ENCODE measurements at regions not wholly inside any gene's neighbourhood (a gene's known extent, or its start where the extent isn't known, plus 50 kb on each side); places are given as distances from the start of the nearest gene placed in this dataset.

DNA sequence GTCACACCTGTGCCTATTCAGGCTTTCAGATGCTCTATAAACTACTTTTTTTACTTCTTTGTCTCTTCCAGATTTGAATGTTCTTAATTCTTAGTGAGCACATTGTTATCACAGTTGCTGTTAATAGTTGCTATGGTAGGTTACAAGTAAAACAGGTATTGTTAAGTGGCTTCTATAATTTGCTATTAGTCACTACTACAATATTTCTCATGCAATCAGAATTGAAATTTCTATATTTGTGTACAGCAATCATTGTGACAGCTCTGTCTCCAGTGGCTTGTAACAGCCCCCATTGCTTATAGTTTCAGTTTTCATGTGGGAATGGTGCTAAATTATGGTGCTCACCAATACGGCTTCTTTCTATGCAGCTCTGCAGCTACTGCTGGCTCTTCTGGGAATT is 318.4 kb upstream of the GOLIM4 start:
- intact Hi-C loops (cut with micrococcal nuclease), result no loop called here
- no peak for ATAC-seq
- Histone ChIP-seq H3K27me3 (ENCODE audit: insufficient read depth, low read length) (peaks cover 16% of the 10 kb centered on the region; the same call in 1 of the 2 replicates), H3K4me1 (ENCODE audit: control insufficient read depth in 1 of 2, insufficient read depth in 2 of 2, low read length in 2 of 2) (no peaks in the 10 kb centered on the region), H3K79me2 (ENCODE audit: insufficient read depth, low read length) (no peaks in the 10 kb centered on the region), H3K9me3 (ENCODE audit: control insufficient read depth in 1 of 2, insufficient read depth in 1 of 2, low read depth in 1 of 2, low read length in 2 of 2) (no peaks in the 10 kb centered on the region), H3K4me3 (replicated peaks in 1 of 2; ENCODE audit: low read depth in 1 of 2, low read length in 2 of 2) (no peak overlapping the region), H3K4me2 (ENCODE audit: low read length) (no peak overlapping the region), H3K36me3 (ENCODE audit: control insufficient read depth in 1 of 2, insufficient read depth in 2 of 2, low read length in 2 of 2) (no peaks in the 10 kb centered on the region), H4K20me1 (ENCODE audit: insufficient read depth) (no peaks in the 10 kb centered on the region; the same call in 1 of the 2 replicates), H2AFZ (ENCODE audit: low read depth, low read length, poor library complexity, severe bottlenecking) (no peak overlapping the region), H3K9ac (ENCODE audit: low read length) (no peak overlapping the region), H3K27ac (ENCODE audit: low read depth, low read length) (no peak overlapping the region), H3K9me2 (ENCODE audit: insufficient read depth) (no peaks in the 10 kb centered on the region)
- ChIA-PET RAD21 (ENCODE audit: low non-redundant PET in 1 of 2, low total read pairs in 2 of 2, uncharacterized antibody in 2 of 2, unreplicated experiment in 2 of 2) (no interaction called here), CTCF (no interaction called here), POLR2A (no interaction called here)
- DNase-seq (ENCODE audit: low read depth, low spot score), result no peak
- no TSS peak for BruUV-seq (replicated peaks)
- TF ChIP-seq POLR2AphosphoS5 (IDR thresholded peaks at IDR 0.05; ENCODE audit: low read depth, low read length) (no peak), ZNF274 (IDR thresholded peaks at IDR 0.05; ENCODE audit: low read depth, low read length) (no peak), EZH2 (IDR thresholded peaks at IDR 0.05) (no peak), FOSL1 (IDR thresholded peaks at IDR 0.05; ENCODE audit: low read depth) (no peak), EGR1 (IDR thresholded peaks at IDR 0.05; ENCODE audit: low read depth) (no peak), SRF (IDR thresholded peaks at IDR 0.05; ENCODE audit: low read depth) (no peak), SP1 (IDR thresholded peaks at IDR 0.05; ENCODE audit: low read depth) (no peak), POLR2A (IDR thresholded peaks at IDR 0.05; ENCODE audit: borderline replicate concordance, extremely low read depth, insufficient read depth, insufficient read length) (no peak), SIN3A (IDR thresholded peaks at IDR 0.05; ENCODE audit: low read depth) (no peak), EZH2phosphoT487 (IDR thresholded peaks at IDR 0.05; ENCODE audit: borderline replicate concordance) (no peak), RAD21 (IDR thresholded peaks at IDR 0.05; ENCODE audit: low read depth) (no peak), TCF7L2 (IDR thresholded peaks at IDR 0.05; ENCODE audit: borderline replicate concordance, extremely low read depth, insufficient read depth, insufficient read length) (no peak), CBX3 (IDR thresholded peaks at IDR 0.05; ENCODE audit: low read depth) (no peak)
- TF ChIP-seq, protein P1, sequence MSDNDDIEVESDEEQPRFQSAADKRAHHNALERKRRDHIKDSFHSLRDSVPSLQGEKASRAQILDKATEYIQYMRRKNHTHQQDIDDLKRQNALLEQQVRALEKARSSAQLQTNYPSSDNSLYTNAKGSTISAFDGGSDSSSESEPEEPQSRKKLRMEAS (IDR thresholded peaks at IDR 0.05), result no peak
- TF ChIP-seq, protein P2, sequence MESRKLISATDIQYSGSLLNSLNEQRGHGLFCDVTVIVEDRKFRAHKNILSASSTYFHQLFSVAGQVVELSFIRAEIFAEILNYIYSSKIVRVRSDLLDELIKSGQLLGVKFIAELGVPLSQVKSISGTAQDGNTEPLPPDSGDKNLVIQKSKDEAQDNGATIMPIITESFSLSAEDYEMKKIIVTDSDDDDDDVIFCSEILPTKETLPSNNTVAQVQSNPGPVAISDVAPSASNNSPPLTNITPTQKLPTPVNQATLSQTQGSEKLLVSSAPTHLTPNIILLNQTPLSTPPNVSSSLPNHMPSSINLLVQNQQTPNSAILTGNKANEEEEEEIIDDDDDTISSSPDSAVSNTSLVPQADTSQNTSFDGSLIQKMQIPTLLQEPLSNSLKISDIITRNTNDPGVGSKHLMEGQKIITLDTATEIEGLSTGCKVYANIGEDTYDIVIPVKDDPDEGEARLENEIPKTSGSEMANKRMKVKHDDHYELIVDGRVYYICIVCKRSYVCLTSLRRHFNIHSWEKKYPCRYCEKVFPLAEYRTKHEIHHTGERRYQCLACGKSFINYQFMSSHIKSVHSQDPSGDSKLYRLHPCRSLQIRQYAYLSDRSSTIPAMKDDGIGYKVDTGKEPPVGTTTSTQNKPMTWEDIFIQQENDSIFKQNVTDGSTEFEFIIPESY (IDR thresholded peaks at IDR 0.05; ENCODE audit: extremely low read depth, insufficient replicate concordance, low read length), result no peak
- TF ChIP-seq, protein P3, sequence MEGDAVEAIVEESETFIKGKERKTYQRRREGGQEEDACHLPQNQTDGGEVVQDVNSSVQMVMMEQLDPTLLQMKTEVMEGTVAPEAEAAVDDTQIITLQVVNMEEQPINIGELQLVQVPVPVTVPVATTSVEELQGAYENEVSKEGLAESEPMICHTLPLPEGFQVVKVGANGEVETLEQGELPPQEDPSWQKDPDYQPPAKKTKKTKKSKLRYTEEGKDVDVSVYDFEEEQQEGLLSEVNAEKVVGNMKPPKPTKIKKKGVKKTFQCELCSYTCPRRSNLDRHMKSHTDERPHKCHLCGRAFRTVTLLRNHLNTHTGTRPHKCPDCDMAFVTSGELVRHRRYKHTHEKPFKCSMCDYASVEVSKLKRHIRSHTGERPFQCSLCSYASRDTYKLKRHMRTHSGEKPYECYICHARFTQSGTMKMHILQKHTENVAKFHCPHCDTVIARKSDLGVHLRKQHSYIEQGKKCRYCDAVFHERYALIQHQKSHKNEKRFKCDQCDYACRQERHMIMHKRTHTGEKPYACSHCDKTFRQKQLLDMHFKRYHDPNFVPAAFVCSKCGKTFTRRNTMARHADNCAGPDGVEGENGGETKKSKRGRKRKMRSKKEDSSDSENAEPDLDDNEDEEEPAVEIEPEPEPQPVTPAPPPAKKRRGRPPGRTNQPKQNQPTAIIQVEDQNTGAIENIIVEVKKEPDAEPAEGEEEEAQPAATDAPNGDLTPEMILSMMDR (IDR thresholded peaks at IDR 0.05 in 2 of 3, conservative IDR thresholded peaks at IDR 0.05 in 1 of 3; ENCODE audit: borderline replicate concordance in 1 of 3, insufficient read depth in 1 of 3, low read depth in 2 of 3, low read length in 2 of 3), result no peak
- TF ChIP-seq, protein P4, sequence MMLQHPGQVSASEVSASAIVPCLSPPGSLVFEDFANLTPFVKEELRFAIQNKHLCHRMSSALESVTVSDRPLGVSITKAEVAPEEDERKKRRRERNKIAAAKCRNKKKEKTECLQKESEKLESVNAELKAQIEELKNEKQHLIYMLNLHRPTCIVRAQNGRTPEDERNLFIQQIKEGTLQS (IDR thresholded peaks at IDR 0.05), result no peak
